GM23248 (cell line): ENCODE measurements at regions not wholly inside any gene's neighbourhood (a gene's known extent, or its start where the extent isn't known, plus 50 kb on each side); places are given as distances from the start of the nearest gene placed in this dataset.
"Not testable (repeated sequence)": the region's sequence is repeated elsewhere in the genome, so short reads cannot be mapped to it uniquely, and the experiment has no call there.

Experiments
- EZH2 ChIP-seq: fragments of 200-600 bp; sonication (generic); IDR thresholded peaks from 2 replicates; pipeline ENCODE4 v1.6.1; 2018; ENCODE audit warnings: antibody characterized with exemption, mild to moderate bottlenecking; ENCODE audit not compliant: insufficient read depth, poor library complexity, severe bottlenecking
- EZH2phosphoT487 ChIP-seq: fragments of 200-600 bp; sonication (generic); IDR thresholded peaks from 2 replicates; pipeline ENCODE4 v1.6.1; 2018; ENCODE audit warnings: antibody characterized with exemption, moderate library complexity, mild to moderate bottlenecking, low read depth; ENCODE audit not compliant: insufficient read depth

DNA sequence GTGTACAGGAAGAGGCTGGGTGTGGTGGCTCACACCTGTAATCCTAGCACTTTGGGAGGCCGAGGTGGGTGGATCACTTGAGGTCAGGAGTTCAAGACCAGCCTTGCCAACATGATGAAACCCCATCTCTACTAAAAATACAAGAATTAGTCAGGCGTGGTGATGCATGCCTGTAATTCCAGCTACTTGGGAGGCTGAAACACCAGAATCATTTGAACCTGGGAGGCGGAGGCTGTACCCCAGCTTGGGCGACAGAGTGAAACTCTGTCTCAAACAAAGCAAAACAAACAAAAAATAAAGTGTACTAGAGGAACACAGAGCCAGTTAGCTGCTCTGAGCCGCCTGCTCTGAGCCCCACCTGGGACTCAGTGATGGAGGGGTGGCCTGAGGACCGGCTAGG is 61.5 kb upstream of the EMX2 start:
- not testable (repeated sequence) for TF ChIP-seq EZH2phosphoT487, EZH2
